Chondrocyte (in vitro differentiated cells): ENCODE measurements at regions not wholly inside any gene's neighbourhood (a gene's known extent, or its start where the extent isn't known, plus 50 kb on each side); places are given as distances from the start of the nearest gene placed in this dataset.
"Not testable (repeated sequence)": the region's sequence is repeated elsewhere in the genome, so short reads cannot be mapped to it uniquely, and the experiment has no call there.

ENCODE experiments used
- DNase-seq: peaks from one replicate; pipeline ENCODE4 v3.0.0; 2021; ENCODE audit warnings: mixed read lengths, low spot score
- H3K27ac Mint-ChIP-seq: one replicate; pipeline ENCODE4 v1.8.0; 2021; ENCODE audit warnings: mild to moderate bottlenecking, moderate library complexity, mixed read lengths; ENCODE audit not compliant: unreplicated experiment
- H3K27me3 Mint-ChIP-seq: 2 replicates; pipeline ENCODE4 v1.8.0; 2021; ENCODE audit warnings: low read depth, mixed read lengths
- H3K36me3 Mint-ChIP-seq: 2 replicates; pipeline ENCODE4 v1.8.0; 2021; ENCODE audit warnings: low read depth, mixed read lengths
- H3K4me1 Mint-ChIP-seq: 2 replicates; pipeline ENCODE4 v1.8.0; 2021; ENCODE audit warnings: low read depth, mild to moderate bottlenecking, mixed read lengths
- H3K4me3 Mint-ChIP-seq: one replicate; pipeline ENCODE4 v1.8.0; 2021; ENCODE audit warnings: mild to moderate bottlenecking, moderate library complexity, mixed read lengths; ENCODE audit not compliant: unreplicated experiment
- H3K9me3 Mint-ChIP-seq: 2 replicates; pipeline ENCODE4 v1.8.0; 2021; ENCODE audit warnings: low read depth, mixed read lengths
- TF ChIP-seq, protein P1 (sequence below): fragments of 200-600 bp; sonication (generic); IDR thresholded peaks from 2 replicates; pipeline ENCODE4 v1.5.0; 2021; ENCODE audit warnings: antibody characterized with exemption, mild to moderate bottlenecking, moderate library complexity

DNA sequence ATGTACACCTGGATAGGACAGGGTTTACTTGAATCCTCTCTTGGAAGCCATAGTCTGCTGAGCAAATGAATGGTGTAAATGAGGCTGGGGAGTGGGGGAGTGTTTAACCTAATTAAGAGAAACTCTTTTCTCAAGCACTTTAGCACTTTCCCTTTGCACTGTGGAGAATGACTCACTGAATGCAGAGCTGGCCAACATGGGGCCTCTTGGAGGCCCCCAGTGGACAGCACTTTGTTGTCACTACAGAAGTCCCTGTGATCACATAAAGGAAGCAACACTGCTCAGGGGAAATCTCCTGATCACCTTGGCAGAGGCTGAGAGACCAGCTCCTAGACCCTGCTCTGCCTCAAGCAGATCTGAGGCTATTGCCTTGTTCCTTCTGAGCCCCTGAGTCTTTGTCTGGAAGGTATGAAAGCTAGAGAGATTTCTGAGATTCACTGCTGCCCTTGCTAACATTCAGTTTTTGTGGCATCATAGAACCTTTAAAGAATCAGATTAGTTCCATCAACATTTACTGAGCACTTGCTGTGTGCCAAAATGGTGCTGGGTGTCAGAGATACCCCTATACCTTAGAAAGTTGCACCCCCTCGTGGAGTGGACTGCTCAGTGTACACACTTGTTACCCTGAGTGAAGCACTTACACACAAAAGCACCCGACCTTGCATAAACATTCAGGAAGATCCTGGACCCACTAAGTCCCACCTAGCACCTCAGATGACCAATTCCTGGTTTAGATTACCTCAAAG, 230.1 kb upstream of the CCL2 start:
- TF ChIP-seq, protein P1, sequence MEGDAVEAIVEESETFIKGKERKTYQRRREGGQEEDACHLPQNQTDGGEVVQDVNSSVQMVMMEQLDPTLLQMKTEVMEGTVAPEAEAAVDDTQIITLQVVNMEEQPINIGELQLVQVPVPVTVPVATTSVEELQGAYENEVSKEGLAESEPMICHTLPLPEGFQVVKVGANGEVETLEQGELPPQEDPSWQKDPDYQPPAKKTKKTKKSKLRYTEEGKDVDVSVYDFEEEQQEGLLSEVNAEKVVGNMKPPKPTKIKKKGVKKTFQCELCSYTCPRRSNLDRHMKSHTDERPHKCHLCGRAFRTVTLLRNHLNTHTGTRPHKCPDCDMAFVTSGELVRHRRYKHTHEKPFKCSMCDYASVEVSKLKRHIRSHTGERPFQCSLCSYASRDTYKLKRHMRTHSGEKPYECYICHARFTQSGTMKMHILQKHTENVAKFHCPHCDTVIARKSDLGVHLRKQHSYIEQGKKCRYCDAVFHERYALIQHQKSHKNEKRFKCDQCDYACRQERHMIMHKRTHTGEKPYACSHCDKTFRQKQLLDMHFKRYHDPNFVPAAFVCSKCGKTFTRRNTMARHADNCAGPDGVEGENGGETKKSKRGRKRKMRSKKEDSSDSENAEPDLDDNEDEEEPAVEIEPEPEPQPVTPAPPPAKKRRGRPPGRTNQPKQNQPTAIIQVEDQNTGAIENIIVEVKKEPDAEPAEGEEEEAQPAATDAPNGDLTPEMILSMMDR = no peak
- no peaks in the 10 kb centered on the region for H3K27me3 Mint-ChIP-seq
- DNase-seq = no peak
- H3K4me1 Mint-ChIP-seq = no peaks in the 10 kb centered on the region
- no peaks in the 10 kb centered on the region for H3K36me3 Mint-ChIP-seq
- H3K9me3 Mint-ChIP-seq = peaks cover 12% of the 10 kb centered on the region
- no peak overlapping the region for H3K27ac Mint-ChIP-seq
- no peak overlapping the region for H3K4me3 Mint-ChIP-seq

- peaks cover 33% of the 10 kb centered on the region for H3K9me3 Mint-ChIP-seq
- not testable (repeated sequence) for H3K27ac Mint-ChIP-seq, H3K27me3 Mint-ChIP-seq, DNase-seq, H3K4me3 Mint-ChIP-seq, H3K4me1 Mint-ChIP-seq, H3K36me3 Mint-ChIP-seq
These were observed 224.5 kb upstream of the CCL2 start for GRCh38 chr17:34030601-34031000.

DNA sequence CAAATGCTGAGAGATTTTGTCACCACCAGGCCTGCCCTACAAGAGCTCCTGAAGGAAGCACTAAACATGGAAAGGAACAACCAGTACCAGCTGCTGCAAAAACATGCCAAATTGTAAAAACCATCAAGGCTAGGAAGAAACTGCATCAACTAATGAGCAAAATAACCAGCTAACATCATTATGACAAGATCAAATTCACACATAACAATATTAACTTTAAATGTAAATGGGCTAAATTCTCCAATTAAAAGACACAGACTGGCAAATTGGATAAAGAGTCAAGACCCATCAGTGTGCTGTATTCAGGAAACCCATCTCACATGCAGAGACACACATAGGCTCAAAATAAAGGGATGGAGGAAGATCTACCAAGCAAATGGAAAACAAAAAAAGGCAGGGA, 222.8 kb upstream of the CCL2 start:
- not testable (repeated sequence) for H3K27ac Mint-ChIP-seq, DNase-seq, H3K4me1 Mint-ChIP-seq, H3K36me3 Mint-ChIP-seq, H3K4me3 Mint-ChIP-seq, H3K27me3 Mint-ChIP-seq
- H3K9me3 Mint-ChIP-seq = peaks cover 33% of the 10 kb centered on the region

GRCh38 chr17:34038786-34039185, 216.3 kb upstream of the CCL2 start:
- H3K27ac Mint-ChIP-seq, H3K4me3 Mint-ChIP-seq, DNase-seq, H3K36me3 Mint-ChIP-seq, H3K4me1 Mint-ChIP-seq, H3K27me3 Mint-ChIP-seq: not testable (repeated sequence)
- peaks cover 15% of the 10 kb centered on the region for H3K9me3 Mint-ChIP-seq

DNA sequence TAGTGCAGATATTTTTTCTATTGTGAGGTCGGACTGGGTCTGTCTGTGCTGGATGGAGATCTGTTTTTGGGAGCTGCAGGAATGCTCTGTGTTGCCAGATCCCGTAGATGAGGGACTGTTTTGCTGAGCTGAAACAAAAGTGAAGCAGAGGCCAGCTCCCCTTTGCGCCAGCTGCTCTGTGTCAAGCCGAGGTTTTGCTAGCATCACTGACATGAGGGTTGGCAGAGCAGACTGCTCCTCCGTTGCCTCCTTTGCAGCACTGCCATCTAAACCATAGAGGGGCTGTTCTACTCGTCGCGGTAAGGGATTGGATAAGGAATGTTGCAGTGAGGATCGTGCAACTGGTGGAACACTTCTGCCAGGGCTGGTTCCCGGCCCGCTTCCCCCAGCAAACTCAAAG, 215.9 kb upstream of the CCL2 start:
- H3K27me3 Mint-ChIP-seq, H3K36me3 Mint-ChIP-seq, H3K4me3 Mint-ChIP-seq, H3K4me1 Mint-ChIP-seq, H3K27ac Mint-ChIP-seq, DNase-seq: not testable (repeated sequence)
- H3K9me3 Mint-ChIP-seq = peaks cover 15% of the 10 kb centered on the region

DNA sequence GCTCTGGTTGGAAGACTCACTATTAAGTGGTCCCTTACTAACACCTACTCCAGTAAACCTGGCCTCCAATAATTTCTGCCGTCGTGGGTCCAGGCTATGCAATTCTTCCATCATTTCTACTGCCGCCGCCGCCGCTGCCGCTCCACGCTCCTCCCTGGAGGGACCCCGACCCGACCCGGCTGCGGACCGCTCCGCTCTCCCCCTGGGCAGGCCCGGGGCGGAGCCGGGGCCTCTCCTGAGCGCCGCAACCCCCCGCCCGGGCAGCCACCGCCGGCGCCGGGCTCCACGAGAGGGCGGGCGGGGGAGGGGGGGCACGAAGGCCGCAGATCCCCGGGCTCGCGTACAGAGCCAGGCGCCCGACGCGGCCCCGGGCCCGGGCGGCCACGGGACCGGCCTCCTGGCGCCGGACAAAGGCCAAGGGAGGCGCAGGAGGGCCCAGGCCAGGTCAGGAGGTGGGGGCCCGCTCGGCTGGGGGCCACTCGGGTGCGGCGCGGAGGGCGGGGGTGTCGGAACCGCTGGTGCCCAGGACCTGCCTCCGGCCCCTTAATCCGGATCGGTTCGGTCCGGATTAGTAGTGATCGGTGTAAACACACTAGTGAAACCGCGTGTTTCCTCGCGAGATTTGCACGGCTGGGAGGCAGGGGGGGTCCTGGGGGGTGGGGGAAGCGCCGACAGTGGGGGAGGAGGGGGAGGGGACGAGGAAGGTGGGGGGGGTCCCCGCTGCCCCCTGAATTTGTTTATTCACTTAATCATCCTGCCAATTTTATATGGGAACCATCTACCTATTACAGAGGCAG, 215.1 kb upstream of the CCL2 start:
- peaks cover 14% of the 10 kb centered on the region for H3K9me3 Mint-ChIP-seq
- DNase-seq, H3K4me1 Mint-ChIP-seq, H3K27ac Mint-ChIP-seq, H3K4me3 Mint-ChIP-seq, H3K36me3 Mint-ChIP-seq, H3K27me3 Mint-ChIP-seq: not testable (repeated sequence)

GRCh38 chr17:34045990-34046389, 209.1 kb upstream of the CCL2 start:
- Mint-ChIP-seq H3K4me3 (no peak overlapping the region), H3K36me3 (no peaks in the 10 kb centered on the region)

More at GRCh38 chr17:34045990-34046389, 209.1 kb upstream of the CCL2 start:
- Mint-ChIP-seq H3K27ac (no peak overlapping the region), H3K9me3 (peaks cover 14% of the 10 kb centered on the region), H3K27me3 (no peaks in the 10 kb centered on the region), H3K4me1 (no peaks in the 10 kb centered on the region)
- TF ChIP-seq, protein P1 = no peak
- DNase-seq = no peak
